ENCODE measurements at regions not wholly inside any gene's neighbourhood (a gene's known extent, or its start where the extent isn't known, plus 50 kb on each side); places are given as distances from the start of the nearest gene placed in this dataset.

DNA sequence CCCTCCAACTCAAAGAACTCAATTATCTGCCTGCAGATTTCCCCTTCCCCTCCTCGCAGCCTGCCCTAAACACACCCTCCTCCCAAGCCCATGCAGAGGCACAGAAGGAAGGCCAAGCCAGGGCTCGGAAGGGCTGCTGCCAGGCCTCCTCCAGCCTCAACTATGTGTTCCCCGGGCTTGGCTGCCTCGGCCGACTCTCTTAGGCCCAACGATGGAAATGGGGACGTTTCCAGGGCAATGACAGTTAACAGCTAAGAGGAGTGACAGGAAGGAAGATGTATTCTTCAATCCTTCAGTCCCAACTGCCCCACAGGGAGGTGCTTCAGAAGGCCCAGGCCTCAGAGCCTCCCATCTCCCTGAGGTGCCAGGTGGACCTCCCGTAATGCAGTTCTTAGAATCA lies 104.0 kb upstream of the AKIP1 start:
- TF ChIP-seq, protein P1, sequence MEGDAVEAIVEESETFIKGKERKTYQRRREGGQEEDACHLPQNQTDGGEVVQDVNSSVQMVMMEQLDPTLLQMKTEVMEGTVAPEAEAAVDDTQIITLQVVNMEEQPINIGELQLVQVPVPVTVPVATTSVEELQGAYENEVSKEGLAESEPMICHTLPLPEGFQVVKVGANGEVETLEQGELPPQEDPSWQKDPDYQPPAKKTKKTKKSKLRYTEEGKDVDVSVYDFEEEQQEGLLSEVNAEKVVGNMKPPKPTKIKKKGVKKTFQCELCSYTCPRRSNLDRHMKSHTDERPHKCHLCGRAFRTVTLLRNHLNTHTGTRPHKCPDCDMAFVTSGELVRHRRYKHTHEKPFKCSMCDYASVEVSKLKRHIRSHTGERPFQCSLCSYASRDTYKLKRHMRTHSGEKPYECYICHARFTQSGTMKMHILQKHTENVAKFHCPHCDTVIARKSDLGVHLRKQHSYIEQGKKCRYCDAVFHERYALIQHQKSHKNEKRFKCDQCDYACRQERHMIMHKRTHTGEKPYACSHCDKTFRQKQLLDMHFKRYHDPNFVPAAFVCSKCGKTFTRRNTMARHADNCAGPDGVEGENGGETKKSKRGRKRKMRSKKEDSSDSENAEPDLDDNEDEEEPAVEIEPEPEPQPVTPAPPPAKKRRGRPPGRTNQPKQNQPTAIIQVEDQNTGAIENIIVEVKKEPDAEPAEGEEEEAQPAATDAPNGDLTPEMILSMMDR (IDR thresholded peaks at IDR 0.05) = no peak
- no peak for TF ChIP-seq POLR2A (IDR thresholded peaks at IDR 0.05)
